SK-N-SH treated with all-trans-retinoic acid at 6 μM for 48 hours (cell line): ENCODE measurements at regions not wholly inside any gene's neighbourhood (a gene's known extent, or its start where the extent isn't known, plus 50 kb on each side); places are given as distances from the start of the nearest gene placed in this dataset.

Source experiments
- ATAC-seq: fragments of 200-7000 bp; cut with Tn5 transposase; 3 replicates; pipeline ENCODE4 v1.9.1; 2020; ENCODE audit warnings: mild to moderate bottlenecking, moderate library complexity
- ARNTL ChIP-seq: fragments of 450-650 bp; formaldehyde crosslinking; IDR thresholded peaks from 2 replicates; pipeline ENCODE4 v1.5.0; 2020; ENCODE audit warnings: low read depth, mild to moderate bottlenecking, moderate library complexity, borderline replicate concordance
- BACH2 ChIP-seq: fragments of 250-450 bp; sonication (Bioruptor Pico); IDR thresholded peaks from 2 replicates; pipeline ENCODE4 v1.9.0; 2021; ENCODE audit warnings: mild to moderate bottlenecking, borderline replicate concordance
- CSDC2 ChIP-seq: fragments of 250-450 bp; sonication (Bioruptor Pico); IDR thresholded peaks from 2 replicates; pipeline ENCODE4 v1.5.0; 2020; ENCODE audit warnings: mild to moderate bottlenecking, moderate library complexity
- ESRRG ChIP-seq: fragments of 250-450 bp; sonication (Bioruptor Pico); IDR thresholded peaks from 2 replicates; pipeline ENCODE4 v1.6.1; 2021; ENCODE audit warnings: mild to moderate bottlenecking
- GLIS3 ChIP-seq: fragments of 250-450 bp; sonication (Bioruptor Pico); IDR thresholded peaks from 2 replicates; pipeline ENCODE4 v1.5.0; 2020; ENCODE audit warnings: mild to moderate bottlenecking, moderate library complexity
- ISL1 ChIP-seq: fragments of 250-450 bp; sonication (Bioruptor Pico); IDR thresholded peaks from 2 replicates; pipeline ENCODE4 v2.1.2; 2022; ENCODE audit warnings: mild to moderate bottlenecking, moderate library complexity
- OSR1 ChIP-seq: fragments of 250-450 bp; sonication (Bioruptor Pico); IDR thresholded peaks from 2 replicates; pipeline ENCODE4 v1.8.0; 2022; ENCODE audit warnings: moderate library complexity, mild to moderate bottlenecking, inconsistent platforms
- PPARA ChIP-seq: fragments of 250-450 bp; sonication (Bioruptor Pico); IDR thresholded peaks from 2 replicates; pipeline ENCODE4 v1.5.0; 2020; ENCODE audit warnings: mild to moderate bottlenecking, borderline replicate concordance
- RARB ChIP-seq: fragments of 250-450 bp; sonication (Bioruptor Pico); IDR thresholded peaks from 2 replicates; pipeline ENCODE4 v1.8.0; 2021; ENCODE audit warnings: mild to moderate bottlenecking, moderate library complexity
- SNAI2 ChIP-seq: fragments of 250-450 bp; sonication (Bioruptor Pico); IDR thresholded peaks from 2 replicates; pipeline ENCODE4 v1.5.0; 2020; ENCODE audit warnings: mild to moderate bottlenecking, moderate library complexity
- TCF4 ChIP-seq: fragments of 250-450 bp; sonication (Bioruptor Pico); IDR thresholded peaks from 2 replicates; pipeline ENCODE4 v1.8.0; 2021; ENCODE audit warnings: mild to moderate bottlenecking, moderate library complexity, borderline replicate concordance
- TOX ChIP-seq: fragments of 250-450 bp; sonication (Bioruptor Pico); IDR thresholded peaks from 2 replicates; pipeline ENCODE4 v1.8.0; 2021; ENCODE audit warnings: mild to moderate bottlenecking, moderate library complexity, borderline replicate concordance
- ZC3H10 ChIP-seq: fragments of 250-450 bp; sonication (Bioruptor Pico); IDR thresholded peaks from 2 replicates; pipeline ENCODE4 v1.5.1; 2021; ENCODE audit warnings: mild to moderate bottlenecking, moderate library complexity
- ZFP3 ChIP-seq: fragments of 250-450 bp; sonication (Bioruptor Pico); IDR thresholded peaks from 2 replicates; pipeline ENCODE4 v1.5.0; 2020; ENCODE audit warnings: mild to moderate bottlenecking, moderate library complexity
- ZFP30 ChIP-seq: fragments of 450-650 bp; formaldehyde crosslinking; IDR thresholded peaks from 2 replicates; pipeline ENCODE4 v1.5.0; 2022; ENCODE audit warnings: mild to moderate bottlenecking, moderate library complexity
- ZNF565 ChIP-seq: fragments of 450-650 bp; formaldehyde crosslinking; conservative IDR thresholded peaks from 2 replicates; pipeline ENCODE4 v1.5.0; 2020; ENCODE audit warnings: low read depth, mild to moderate bottlenecking, moderate library complexity
- ZNF70 ChIP-seq: fragments of 450-650 bp; formaldehyde crosslinking; IDR thresholded peaks from 2 replicates; pipeline ENCODE4 v1.5.0; 2020; ENCODE audit warnings: mild to moderate bottlenecking, moderate library complexity
- ZNF8 ChIP-seq: fragments of 450-650 bp; formaldehyde crosslinking; IDR thresholded peaks from 2 replicates; pipeline ENCODE4 v1.5.0; 2020; ENCODE audit warnings: mild to moderate bottlenecking, moderate library complexity
- TF ChIP-seq, protein P1 (sequence below): fragments of 250-450 bp; sonication (Bioruptor Pico); IDR thresholded peaks from 2 replicates; pipeline ENCODE4 v1.5.0; 2020; ENCODE audit warnings: mild to moderate bottlenecking, moderate library complexity
- TF ChIP-seq, protein P2 (sequence below): fragments of 250-450 bp; sonication (Bioruptor Pico); IDR thresholded peaks from 2 replicates; pipeline ENCODE4 v1.5.1; 2021; ENCODE audit warnings: mild to moderate bottlenecking, moderate library complexity
- TF ChIP-seq, protein P3 (sequence below): fragments of 250-450 bp; sonication (Bioruptor Pico); IDR thresholded peaks from 2 replicates; pipeline ENCODE4 v1.8.0; 2020; ENCODE audit warnings: mild to moderate bottlenecking, moderate library complexity, borderline replicate concordance

DNA sequence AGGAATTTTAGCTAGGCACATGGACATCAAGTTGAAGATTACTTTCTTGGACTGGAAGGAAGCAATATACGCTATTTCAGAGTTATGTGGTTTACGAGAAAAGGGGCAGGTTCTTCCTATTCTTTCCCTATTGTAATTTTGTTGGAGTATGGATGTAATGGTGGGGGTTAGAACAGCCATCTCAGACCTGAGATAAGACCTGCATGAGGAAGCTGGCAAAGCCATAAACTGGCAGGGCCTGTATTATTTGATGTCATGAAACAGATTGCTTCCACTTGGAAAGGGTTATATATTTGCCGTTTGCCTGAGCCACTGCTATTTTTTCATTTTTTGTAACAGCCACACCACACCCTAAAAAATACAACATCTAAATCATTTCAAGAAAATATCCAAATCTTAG lies 220.5 kb upstream of the MAGI2 start:
- TF ChIP-seq, protein P1, sequence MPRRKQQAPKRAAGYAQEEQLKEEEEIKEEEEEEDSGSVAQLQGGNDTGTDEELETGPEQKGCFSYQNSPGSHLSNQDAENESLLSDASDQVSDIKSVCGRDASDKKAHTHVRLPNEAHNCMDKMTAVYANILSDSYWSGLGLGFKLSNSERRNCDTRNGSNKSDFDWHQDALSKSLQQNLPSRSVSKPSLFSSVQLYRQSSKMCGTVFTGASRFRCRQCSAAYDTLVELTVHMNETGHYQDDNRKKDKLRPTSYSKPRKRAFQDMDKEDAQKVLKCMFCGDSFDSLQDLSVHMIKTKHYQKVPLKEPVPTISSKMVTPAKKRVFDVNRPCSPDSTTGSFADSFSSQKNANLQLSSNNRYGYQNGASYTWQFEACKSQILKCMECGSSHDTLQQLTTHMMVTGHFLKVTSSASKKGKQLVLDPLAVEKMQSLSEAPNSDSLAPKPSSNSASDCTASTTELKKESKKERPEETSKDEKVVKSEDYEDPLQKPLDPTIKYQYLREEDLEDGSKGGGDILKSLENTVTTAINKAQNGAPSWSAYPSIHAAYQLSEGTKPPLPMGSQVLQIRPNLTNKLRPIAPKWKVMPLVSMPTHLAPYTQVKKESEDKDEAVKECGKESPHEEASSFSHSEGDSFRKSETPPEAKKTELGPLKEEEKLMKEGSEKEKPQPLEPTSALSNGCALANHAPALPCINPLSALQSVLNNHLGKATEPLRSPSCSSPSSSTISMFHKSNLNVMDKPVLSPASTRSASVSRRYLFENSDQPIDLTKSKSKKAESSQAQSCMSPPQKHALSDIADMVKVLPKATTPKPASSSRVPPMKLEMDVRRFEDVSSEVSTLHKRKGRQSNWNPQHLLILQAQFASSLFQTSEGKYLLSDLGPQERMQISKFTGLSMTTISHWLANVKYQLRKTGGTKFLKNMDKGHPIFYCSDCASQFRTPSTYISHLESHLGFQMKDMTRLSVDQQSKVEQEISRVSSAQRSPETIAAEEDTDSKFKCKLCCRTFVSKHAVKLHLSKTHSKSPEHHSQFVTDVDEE (CRISPR knock-in tag), result no peak
- TF ChIP-seq ISL1 (CRISPR knock-in tag) (no peak), ARNTL (no peak), CSDC2 (CRISPR knock-in tag) (no peak), ZFP30 (no peak), PPARA (no peak), SNAI2 (CRISPR knock-in tag) (no peak), TOX (CRISPR knock-in tag) (no peak), BACH2 (no peak), ZNF565 (no peak), ZNF8 (no peak)
- TF ChIP-seq, protein P2, sequence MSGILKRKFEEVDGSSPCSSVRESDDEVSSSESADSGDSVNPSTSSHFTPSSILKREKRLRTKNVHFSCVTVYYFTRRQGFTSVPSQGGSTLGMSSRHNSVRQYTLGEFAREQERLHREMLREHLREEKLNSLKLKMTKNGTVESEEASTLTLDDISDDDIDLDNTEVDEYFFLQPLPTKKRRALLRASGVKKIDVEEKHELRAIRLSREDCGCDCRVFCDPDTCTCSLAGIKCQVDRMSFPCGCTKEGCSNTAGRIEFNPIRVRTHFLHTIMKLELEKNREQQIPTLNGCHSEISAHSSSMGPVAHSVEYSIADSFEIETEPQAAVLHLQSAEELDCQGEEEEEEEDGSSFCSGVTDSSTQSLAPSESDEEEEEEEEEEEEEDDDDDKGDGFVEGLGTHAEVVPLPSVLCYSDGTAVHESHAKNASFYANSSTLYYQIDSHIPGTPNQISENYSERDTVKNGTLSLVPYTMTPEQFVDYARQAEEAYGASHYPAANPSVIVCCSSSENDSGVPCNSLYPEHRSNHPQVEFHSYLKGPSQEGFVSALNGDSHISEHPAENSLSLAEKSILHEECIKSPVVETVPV (CRISPR knock-in tag), result no peak
- TF ChIP-seq, all 23 proteins: peak for 0

DNA sequence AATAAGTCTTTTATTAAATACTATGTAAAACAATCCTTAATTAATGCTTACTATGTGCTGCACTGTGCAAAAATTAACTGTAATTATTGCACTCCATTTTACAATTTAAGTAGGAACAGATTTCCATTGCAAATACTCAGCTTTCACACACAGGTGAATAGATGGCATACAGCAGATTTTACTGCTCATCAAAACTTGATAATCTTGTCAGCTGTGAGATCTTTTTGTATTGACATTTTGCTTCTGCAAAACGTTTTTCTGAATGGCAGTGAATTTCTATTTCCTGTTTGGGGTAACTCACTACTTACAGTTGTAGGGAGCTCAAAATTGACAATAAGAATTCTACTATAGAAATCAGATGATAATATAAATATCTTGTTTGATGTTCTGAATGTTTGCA lies 220.0 kb upstream of the MAGI2 start:
- TF ChIP-seq BACH2 (no peak), SNAI2 (CRISPR knock-in tag) (no peak), RARB (CRISPR knock-in tag) (no peak), OSR1 (no peak), TOX (CRISPR knock-in tag) (no peak), ZFP30 (no peak), TCF4 (CRISPR knock-in tag) (no peak), ZNF8 (no peak), ZC3H10 (CRISPR knock-in tag) (no peak), ISL1 (CRISPR knock-in tag) (no peak), ZNF565 (no peak), ARNTL (no peak)
- TF ChIP-seq, protein P3, sequence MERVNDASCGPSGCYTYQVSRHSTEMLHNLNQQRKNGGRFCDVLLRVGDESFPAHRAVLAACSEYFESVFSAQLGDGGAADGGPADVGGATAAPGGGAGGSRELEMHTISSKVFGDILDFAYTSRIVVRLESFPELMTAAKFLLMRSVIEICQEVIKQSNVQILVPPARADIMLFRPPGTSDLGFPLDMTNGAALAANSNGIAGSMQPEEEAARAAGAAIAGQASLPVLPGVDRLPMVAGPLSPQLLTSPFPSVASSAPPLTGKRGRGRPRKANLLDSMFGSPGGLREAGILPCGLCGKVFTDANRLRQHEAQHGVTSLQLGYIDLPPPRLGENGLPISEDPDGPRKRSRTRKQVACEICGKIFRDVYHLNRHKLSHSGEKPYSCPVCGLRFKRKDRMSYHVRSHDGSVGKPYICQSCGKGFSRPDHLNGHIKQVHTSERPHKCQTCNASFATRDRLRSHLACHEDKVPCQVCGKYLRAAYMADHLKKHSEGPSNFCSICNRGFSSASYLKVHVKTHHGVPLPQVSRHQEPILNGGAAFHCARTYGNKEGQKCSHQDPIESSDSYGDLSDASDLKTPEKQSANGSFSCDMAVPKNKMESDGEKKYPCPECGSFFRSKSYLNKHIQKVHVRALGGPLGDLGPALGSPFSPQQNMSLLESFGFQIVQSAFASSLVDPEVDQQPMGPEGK (CRISPR knock-in tag), result no peak

More for the DNA sequence above, 220.5 kb upstream of the MAGI2 start:
- ATAC-seq, result no peak

DNA sequence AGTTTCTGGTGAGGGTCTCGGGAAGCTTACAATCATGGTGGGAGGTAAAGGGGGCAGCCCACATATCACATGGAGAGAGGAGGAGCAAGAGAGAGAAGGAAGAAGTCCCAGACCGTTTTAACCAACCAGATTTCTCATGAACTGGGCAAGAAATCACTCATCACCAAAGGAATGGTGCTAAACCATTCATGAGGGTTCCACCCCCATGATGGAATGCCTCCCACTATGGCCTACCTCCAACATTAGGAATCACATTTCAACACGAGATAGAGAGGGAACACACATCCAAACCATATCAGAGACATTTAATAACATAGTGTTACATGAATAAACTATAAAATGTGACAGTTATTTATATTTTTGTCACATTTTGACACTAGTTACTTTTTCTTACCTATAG lies 214.8 kb upstream of the MAGI2 start:
- no peak for ATAC-seq

More for the DNA sequence above, 220.0 kb upstream of the MAGI2 start:
- no peak for ATAC-seq

DNA sequence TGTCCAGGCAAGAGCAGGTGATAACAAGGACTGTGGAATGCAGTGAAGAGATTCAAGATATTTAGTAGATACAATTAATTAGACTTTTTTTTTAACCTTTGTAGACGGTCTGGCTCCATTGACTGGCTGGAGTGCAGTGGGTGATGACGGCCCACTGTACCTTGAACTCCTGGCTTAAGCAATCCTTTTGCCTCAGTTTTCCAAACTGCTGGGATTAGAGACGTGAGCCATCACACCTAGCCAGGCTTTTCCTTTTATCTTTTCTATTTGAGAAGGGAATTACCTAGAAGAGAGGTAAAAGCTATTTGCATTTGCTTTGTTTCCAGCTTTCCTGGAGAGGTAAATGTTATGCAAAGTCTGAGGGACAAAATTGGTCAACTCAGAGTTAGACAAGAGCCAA lies 213.0 kb upstream of the MAGI2 start:
- no peak for ATAC-seq
- TF ChIP-seq SNAI2 (CRISPR knock-in tag) (no peak), ZC3H10 (CRISPR knock-in tag) (no peak), ARNTL (no peak), PPARA (no peak), ZNF8 (no peak), TCF4 (CRISPR knock-in tag) (no peak), ESRRG (CRISPR knock-in tag) (no peak), TOX (CRISPR knock-in tag) (no peak), ZFP3 (CRISPR knock-in tag) (no peak)

More for the DNA sequence above, 214.8 kb upstream of the MAGI2 start:
- TF ChIP-seq ISL1 (CRISPR knock-in tag), result no peak
- TF ChIP-seq, all 23 proteins: peak for 0

DNA sequence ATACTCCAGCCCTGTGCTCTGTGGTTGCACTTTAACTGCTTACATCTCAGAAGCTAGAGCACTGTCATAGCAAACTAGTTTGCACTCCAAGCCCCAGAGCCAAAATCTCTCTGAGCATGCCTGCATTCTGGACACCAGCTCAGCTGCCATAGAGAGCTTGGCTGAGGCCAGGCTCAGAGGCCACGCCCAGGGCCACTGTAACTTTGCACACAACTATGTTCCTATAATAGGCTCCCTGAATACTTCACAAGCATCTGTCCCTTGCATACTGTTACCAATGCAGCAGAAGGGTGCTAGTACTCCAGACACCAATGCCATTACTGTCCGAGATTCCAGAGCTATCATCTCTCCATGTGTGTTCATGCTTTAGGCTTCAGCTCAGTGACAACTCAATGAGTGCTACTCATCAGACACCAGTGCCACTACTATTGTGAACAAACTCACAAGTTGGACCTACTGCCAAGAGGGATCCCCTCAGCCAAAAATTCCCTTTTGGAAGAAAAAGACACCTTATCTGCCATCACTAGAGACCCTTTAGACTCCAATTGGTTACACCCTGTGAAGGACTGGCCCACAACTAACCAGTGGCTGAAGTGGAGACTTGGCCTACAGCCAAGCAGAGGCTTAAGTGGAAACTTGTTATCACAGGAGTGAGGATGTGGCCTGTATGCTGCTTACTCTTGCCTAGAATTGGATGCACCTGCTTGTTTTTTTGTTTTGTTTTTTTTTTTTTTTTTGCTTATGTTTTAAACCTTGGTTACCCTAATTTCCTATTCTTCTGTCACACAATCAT lies 211.6 kb upstream of the MAGI2 start:
- ATAC-seq, result no peak
- TF ChIP-seq ZFP3 (CRISPR knock-in tag) (no peak), OSR1 (no peak), TCF4 (CRISPR knock-in tag) (no peak), ZNF8 (no peak), SNAI2 (CRISPR knock-in tag) (no peak), BACH2 (no peak), GLIS3 (CRISPR knock-in tag) (no peak), ZNF70 (CRISPR knock-in tag) (no peak)
- TF ChIP-seq, all 23 proteins: peak for 0
